Lower leg skin (tissue), 3 donors: ENCODE measurements at regions not wholly inside any gene's neighbourhood (a gene's known extent, or its start where the extent isn't known, plus 50 kb on each side); places are given as distances from the start of the nearest gene placed in this dataset.

ENCODE experiments used
- CTCF ChIP-seq, 3 donors: fragments of 450-650 bp; IDR thresholded peaks; one replicate each; pipeline ENCODE4 v1.5.1; 2016; ENCODE audit warnings: antibody characterized with exemption in 3 of 3, mild to moderate bottlenecking in 3 of 3, moderate library complexity in 2 of 3
- POLR2A ChIP-seq, 2 donors: fragments of 450-650 bp; IDR thresholded peaks; one replicate each; pipeline ENCODE4 v1.6.1; 2016 to 2017; ENCODE audit warnings: antibody characterized with exemption in 2 of 2, mild to moderate bottlenecking in 1 of 2, moderate library complexity in 1 of 2

GRCh38 chr6:44006872-44007303, 120.4 kb downstream of the MRPL14 start:
- TF ChIP-seq CTCF (IDR thresholded peaks at IDR 0.05), result no peak
- no peak for TF ChIP-seq POLR2A (IDR thresholded peaks at IDR 0.05)
